ENCODE measurements at regions not wholly inside any gene's neighbourhood (a gene's known extent, or its start where the extent isn't known, plus 50 kb on each side); places are given as distances from the start of the nearest gene placed in this dataset.
"Not testable (repeated sequence)": the region's sequence is repeated elsewhere in the genome, so short reads cannot be mapped to it uniquely, and the experiment has no call there.

- not testable (repeated sequence) for DNase-seq (ENCODE audit: low read depth in 2 of 2)
Observed at GRCh38 chr2:87198422-87198821, 176.8 kb upstream of the PLGLB1 start.

GRCh38 chr2:87199228-87199627, 177.6 kb upstream of the PLGLB1 start:
- not testable (repeated sequence) for DNase-seq (ENCODE audit: low read depth in 2 of 2)

GRCh38 chr2:87204569-87205147, 183.0 kb upstream of the PLGLB1 start:
- not testable (repeated sequence) for DNase-seq (ENCODE audit: low read depth in 2 of 2)

- DNase-seq (ENCODE audit: low read depth in 2 of 2) = not testable (repeated sequence)
Observed at GRCh38 chr2:87212938-87213337, 191.3 kb upstream of the PLGLB1 start.

- DNase-seq (ENCODE audit: low read depth in 2 of 2) = not testable (repeated sequence)
Observed at GRCh38 chr2:87217005-87217404, 195.4 kb upstream of the PLGLB1 start.

GRCh38 chr2:87217741-87218410, 196.2 kb upstream of the PLGLB1 start:
- DNase-seq (ENCODE audit: low read depth in 2 of 2) = peak; percentile 24 to 56

GRCh38 chr2:87220651-87221050, 199.0 kb upstream of the PLGLB1 start:
- DNase-seq (ENCODE audit: low read depth in 2 of 2) = not testable (repeated sequence)

GRCh38 chr2:87222131-87222530, 200.5 kb upstream of the PLGLB1 start:
- not testable (repeated sequence) for DNase-seq (ENCODE audit: low read depth in 2 of 2)

GRCh38 chr2:87223873-87224272, 202.2 kb upstream of the PLGLB1 start:
- not testable (repeated sequence) for DNase-seq (ENCODE audit: low read depth in 2 of 2)

GRCh38 chr2:87229091-87229689, 207.5 kb upstream of the PLGLB1 start:
- not testable (repeated sequence) for DNase-seq (ENCODE audit: low read depth in 2 of 2)

GRCh38 chr2:87229964-87230363, 208.3 kb upstream of the PLGLB1 start:
- not testable (repeated sequence) for DNase-seq (ENCODE audit: low read depth in 2 of 2)

- DNase-seq (ENCODE audit: low read depth in 2 of 2) = not testable (repeated sequence)
Observed at GRCh38 chr2:87235333-87235981, 213.8 kb upstream of the PLGLB1 start.

GRCh38 chr2:87237570-87238336, 216.1 kb upstream of the PLGLB1 start:
- DNase-seq (ENCODE audit: low read depth in 2 of 2) = peak in 1 of 2 donors; percentile 19

- DNase-seq (ENCODE audit: low read depth in 2 of 2) = not testable (repeated sequence)
Observed at GRCh38 chr2:87239558-87240215, 218.0 kb upstream of the PLGLB1 start.

GRCh38 chr2:87246066-87246717, 224.5 kb upstream of the PLGLB1 start:
- DNase-seq (ENCODE audit: low read depth in 2 of 2) = peak in 1 of 2 donors; percentile 8

- not testable (repeated sequence) for DNase-seq (ENCODE audit: low read depth in 2 of 2)
Observed at GRCh38 chr2:87252046-87252445, 230.4 kb upstream of the PLGLB1 start.

GRCh38 chr2:87254562-87254961, 232.9 kb upstream of the PLGLB1 start:
- not testable (repeated sequence) for DNase-seq (ENCODE audit: low read depth in 2 of 2)

- not testable (repeated sequence) for DNase-seq (ENCODE audit: low read depth in 2 of 2)
Observed at GRCh38 chr2:87255410-87255809, 233.8 kb upstream of the PLGLB1 start.

- not testable (repeated sequence) for DNase-seq (ENCODE audit: low read depth in 2 of 2)
Observed at GRCh38 chr2:87258887-87259286, 237.2 kb upstream of the PLGLB1 start.

- not testable (repeated sequence) for DNase-seq (ENCODE audit: low read depth in 2 of 2)
Observed at GRCh38 chr2:87262184-87262702, 240.6 kb upstream of the PLGLB1 start.

All from stimulated activated CD8-positive, alpha-beta memory T cell treated with anti-CD3 and anti-CD28 coated beads, Interleukin-15, amount 100 ng/mL, for 48 hours (primary cell).